Lower leg skin (tissue), 3 donors: ENCODE measurements at regions not wholly inside any gene's neighbourhood (a gene's known extent, or its start where the extent isn't known, plus 50 kb on each side); places are given as distances from the start of the nearest gene placed in this dataset.

Experiments used
- POLR2A ChIP-seq, 2 donors: fragments of 450-650 bp; IDR thresholded peaks; one replicate each; pipeline ENCODE4 v1.6.1; 2016 to 2017; ENCODE audit warnings: antibody characterized with exemption in 2 of 2, mild to moderate bottlenecking in 1 of 2, moderate library complexity in 1 of 2
- TF ChIP-seq, protein P1 (sequence below), 3 donors: fragments of 450-650 bp; IDR thresholded peaks; one replicate each; pipeline ENCODE4 v1.5.1; 2016; ENCODE audit warnings: antibody characterized with exemption in 3 of 3, mild to moderate bottlenecking in 3 of 3, moderate library complexity in 2 of 3

DNA sequence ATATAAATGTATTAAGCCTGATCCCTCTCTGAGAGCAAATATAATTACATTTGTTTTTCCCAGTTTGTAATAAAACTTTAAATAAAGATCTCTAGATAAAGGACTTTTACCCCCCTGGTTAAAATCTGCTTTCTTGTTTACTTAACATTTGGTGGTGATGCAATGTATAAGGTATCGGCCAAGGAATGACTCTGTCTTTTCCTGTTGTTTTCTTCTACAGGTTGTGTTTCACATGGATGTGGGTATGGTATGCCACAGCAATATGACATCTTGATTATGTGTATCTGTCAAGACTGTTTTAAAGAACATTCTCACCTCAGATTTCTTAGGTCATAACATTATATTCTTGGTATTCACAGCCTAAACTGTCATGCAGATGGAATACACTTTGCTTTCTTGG lies 210.6 kb upstream of the NOVA1 start:
- TF ChIP-seq, protein P1, sequence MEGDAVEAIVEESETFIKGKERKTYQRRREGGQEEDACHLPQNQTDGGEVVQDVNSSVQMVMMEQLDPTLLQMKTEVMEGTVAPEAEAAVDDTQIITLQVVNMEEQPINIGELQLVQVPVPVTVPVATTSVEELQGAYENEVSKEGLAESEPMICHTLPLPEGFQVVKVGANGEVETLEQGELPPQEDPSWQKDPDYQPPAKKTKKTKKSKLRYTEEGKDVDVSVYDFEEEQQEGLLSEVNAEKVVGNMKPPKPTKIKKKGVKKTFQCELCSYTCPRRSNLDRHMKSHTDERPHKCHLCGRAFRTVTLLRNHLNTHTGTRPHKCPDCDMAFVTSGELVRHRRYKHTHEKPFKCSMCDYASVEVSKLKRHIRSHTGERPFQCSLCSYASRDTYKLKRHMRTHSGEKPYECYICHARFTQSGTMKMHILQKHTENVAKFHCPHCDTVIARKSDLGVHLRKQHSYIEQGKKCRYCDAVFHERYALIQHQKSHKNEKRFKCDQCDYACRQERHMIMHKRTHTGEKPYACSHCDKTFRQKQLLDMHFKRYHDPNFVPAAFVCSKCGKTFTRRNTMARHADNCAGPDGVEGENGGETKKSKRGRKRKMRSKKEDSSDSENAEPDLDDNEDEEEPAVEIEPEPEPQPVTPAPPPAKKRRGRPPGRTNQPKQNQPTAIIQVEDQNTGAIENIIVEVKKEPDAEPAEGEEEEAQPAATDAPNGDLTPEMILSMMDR (IDR thresholded peaks at IDR 0.05), result no peak
- no peak for TF ChIP-seq POLR2A (IDR thresholded peaks at IDR 0.05)
